ENCODE measurements at regions not wholly inside any gene's neighbourhood (a gene's known extent, or its start where the extent isn't known, plus 50 kb on each side); places are given as distances from the start of the nearest gene placed in this dataset.

GRCh38 chr5:69038539-69038938 lies 55.3 kb upstream of the SLC30A5 start:
- no peak for TF ChIP-seq CTCF (IDR thresholded peaks at IDR 0.05; ENCODE audit: low read depth, low read length, poor library complexity, severe bottlenecking)
- TF ChIP-seq EZH2phosphoT487 (IDR thresholded peaks at IDR 0.05; ENCODE audit: borderline replicate concordance, low read length) = no peak

Data from DOHH2 (cell line).